Gastroesophageal sphincter (tissue), 3 donors: ENCODE measurements at regions not wholly inside any gene's neighbourhood (a gene's known extent, or its start where the extent isn't known, plus 50 kb on each side); places are given as distances from the start of the nearest gene placed in this dataset.

Experiments
- CTCF ChIP-seq, 4 experiments: fragments of 200-600 bp in 2 of 4; fragments of 450-650 bp in 2 of 4; sonication (generic) in 1 of 4; IDR thresholded peaks; one replicate each; pipeline ENCODE4 v1.5.1; 2017 to 2019; ENCODE audit warnings: antibody characterized with exemption in 4 of 4, mild to moderate bottlenecking in 2 of 4, moderate library complexity in 2 of 4
- POLR2AphosphoS5 ChIP-seq: sonication (generic); formaldehyde crosslinking; IDR thresholded peaks from one replicate; pipeline ENCODE4 v1.6.1; 2017; ENCODE audit warnings: antibody characterized with exemption

GRCh38 chr1:192066202-192066601, 92.1 kb upstream of the RGS18 start:
- no peak for TF ChIP-seq CTCF (IDR thresholded peaks at IDR 0.05)
- TF ChIP-seq POLR2AphosphoS5, result no peak
